K562 (cell line): ENCODE measurements at regions not wholly inside any gene's neighbourhood (a gene's known extent, or its start where the extent isn't known, plus 50 kb on each side); places are given as distances from the start of the nearest gene placed in this dataset.

Experiments
- ATAC-seq: fragments of 200-7000 bp; cut with Tn5 transposase; 3 replicates; pipeline ENCODE4 v1.9.1; 2020; ENCODE audit warnings: moderate library complexity
- BruUV-seq: library from RNA; stranded (reverse); fragments of 400-500 nt; replicated peaks from 2 replicates; lab custom pipeline; 2021; lab: Mats Ljungman, UMichigan
- CTCF ChIA-PET: fragments of 300-600 bp; formaldehyde crosslinking; extraction: SDS; loops from one replicate; lab custom pipeline; 2021; ENCODE audit warnings: low intra/inter-chr PET ratio; lab: Yijun Ruan, JAX
- POLR2A ChIA-PET: fragments of 300-600, 350-650 bp; sonication (Branson Sonifier 250); formaldehyde crosslinking; extraction: SDS; loops from one replicate; lab custom pipeline; 2021; ENCODE audit warnings: antibody characterized with exemption, inconsistent platforms; lab: Yijun Ruan, JAX
- DNase-seq, 4 experiments: peaks; one replicate each; pipeline versions ENCODE4 v3.0.0 to v3.0.0-alpha.2; 2011 to 2018; ENCODE audit warnings: low spot score in 3 of 4, mixed read lengths in 3 of 4; ENCODE audit errors: extremely low read depth in 1 of 4
- FAIRE-seq: peaks from 2 replicates; lab custom pipeline; 2011; peaks lifted over from hg19 to GRCh38; lab: Jason Lieb, UNC
- H2AFZ ChIP-seq: 2 replicates; pipeline ENCODE4 v1.6.0; 2011; ENCODE audit warnings: low read depth, low read length, control low read depth, inconsistent platforms
- H3K27ac ChIP-seq: fragments of 200-600 bp; 3 replicates; pipeline ENCODE4 v1.8.0; 2011; ENCODE audit warnings: low read depth, mild to moderate bottlenecking, control low read depth, inconsistent platforms, low read length, moderate library complexity, mixed read lengths; ENCODE audit errors: extremely low read depth
- H3K27me3 ChIP-seq, 2 experiments: fragments of 300-600 bp in 1 of 2; 2 replicates in 1 of 2; 3 replicates in 1 of 2; pipeline versions ENCODE4 v1.6.0 to v1.8.0; 2011; ENCODE audit warnings: inconsistent platforms in 2 of 2, low read length in 2 of 2, mild to moderate bottlenecking in 1 of 2, mixed read lengths in 1 of 2, moderate library complexity in 1 of 2; ENCODE audit not compliant: control insufficient read depth in 2 of 2, insufficient read depth in 2 of 2
- H3K36me3 ChIP-seq: fragments of 300-600 bp; 3 replicates; pipeline ENCODE4 v1.8.0; 2011; ENCODE audit warnings: mild to moderate bottlenecking, low read length, inconsistent platforms; ENCODE audit not compliant: control insufficient read depth, insufficient read depth
- H3K4me1 ChIP-seq, 2 experiments: fragments of 200-600 bp in 1 of 2; replicated peaks in 1 of 2; 2 replicates in 1 of 2; 3 replicates in 1 of 2; pipeline versions ENCODE4 v1.5.1 to v1.8.0; 2011; ENCODE audit warnings: inconsistent platforms in 2 of 2, low read length in 2 of 2, mild to moderate bottlenecking in 1 of 2, mixed read lengths in 1 of 2, moderate library complexity in 1 of 2; ENCODE audit not compliant: control insufficient read depth in 2 of 2, insufficient read depth in 2 of 2
- H3K4me2 ChIP-seq: 2 replicates; pipeline ENCODE4 v1.6.1; 2011; ENCODE audit warnings: low read length, control low read depth, inconsistent platforms, mixed read lengths; ENCODE audit not compliant: insufficient read depth
- H3K4me3 ChIP-seq: fragments of 200-600 bp; sonication (generic), shearing (Covaris generic); 2 replicates; pipeline ENCODE4 v1.5.1; 2016; ENCODE audit warnings: control low read depth, inconsistent platforms
- H3K79me2 ChIP-seq: fragments of 200-600 bp; 3 replicates; pipeline ENCODE4 v1.8.0; 2011; ENCODE audit warnings: low read length, inconsistent platforms; ENCODE audit not compliant: control insufficient read depth, insufficient read depth
- H3K9ac ChIP-seq, 2 experiments: 2 replicates each; pipeline versions ENCODE4 v1.6.0 to v1.6.1; 2011; ENCODE audit warnings: low read depth in 2 of 2, low read length in 2 of 2, control low read depth in 1 of 2, inconsistent platforms in 1 of 2, mild to moderate bottlenecking in 1 of 2, mixed read lengths in 1 of 2; ENCODE audit not compliant: insufficient read depth in 1 of 2
- H3K9me1 ChIP-seq: one replicate; pipeline ENCODE4 v1.6.0; 2011; ENCODE audit warnings: inconsistent platforms, mild to moderate bottlenecking, low read length, moderate library complexity; ENCODE audit not compliant: control insufficient read depth, insufficient read depth
- H3K9me3 ChIP-seq: replicated peaks from 2 replicates; pipeline ENCODE4 v1.5.1; 2011; ENCODE audit warnings: low read depth, low read length, inconsistent platforms; ENCODE audit not compliant: control insufficient read depth, insufficient read depth
- H4K20me1 ChIP-seq: replicated peaks from 2 replicates; pipeline ENCODE4 v1.6.1; 2011; ENCODE audit warnings: low read length, inconsistent platforms, mixed read lengths; ENCODE audit not compliant: control insufficient read depth, insufficient read depth
- BRCA1 ChIP-seq, 2 experiments: fragments of 450-650 bp in 1 of 2; sonication (generic) in 1 of 2; formaldehyde crosslinking in 1 of 2; IDR thresholded peaks; 2 replicates each; pipeline versions ENCODE4 v1.5.0 to v1.6.1; 2017 to 2020; ENCODE audit warnings: mild to moderate bottlenecking in 1 of 2, missing genetic modification reagents in 1 of 2
- BRF2 ChIP-seq: IDR thresholded peaks from 3 replicates; pipeline ENCODE4 v1.6.1; 2011; ENCODE audit warnings: borderline replicate concordance, mild to moderate bottlenecking; ENCODE audit not compliant: insufficient read length, insufficient read depth
- CREB3L1 ChIP-seq: fragments of 450-650 bp; IDR thresholded peaks from 2 replicates; pipeline ENCODE4 v1.6.1; 2014; ENCODE audit warnings: low read depth, mild to moderate bottlenecking, moderate library complexity, borderline replicate concordance
- DIDO1 ChIP-seq: fragments of 450-650 bp; IDR thresholded peaks from 2 replicates; pipeline ENCODE4 v1.6.1; 2016; ENCODE audit warnings: low read depth, missing biosample characterization, missing genetic modification characterization
- HMG20B ChIP-seq: fragments of 250-450 bp; sonication (Bioruptor Pico); IDR thresholded peaks from 2 replicates; pipeline ENCODE4 v1.5.0; 2021; ENCODE audit warnings: mild to moderate bottlenecking
- HSF4 ChIP-seq: fragments of 250-450 bp; sonication (Bioruptor Pico); IDR thresholded peaks from 2 replicates; pipeline ENCODE4 v2.1.2; 2022; ENCODE audit warnings: mild to moderate bottlenecking, moderate library complexity, borderline replicate concordance
- IRF9 ChIP-seq: fragments of 450-650 bp; IDR thresholded peaks from 2 replicates; pipeline ENCODE4 v1.6.1; 2016; ENCODE audit warnings: missing biosample characterization, missing genetic modification characterization
- KLF10 ChIP-seq: fragments of 250-450 bp; sonication (Bioruptor Pico); IDR thresholded peaks from 2 replicates; pipeline ENCODE4 v1.6.1; 2021; ENCODE audit warnings: matching md5 sums
- MEF2D ChIP-seq: conservative IDR thresholded peaks from 2 replicates; pipeline ENCODE4 v1.6.1; 2016; ENCODE audit warnings: low read depth, missing genetic modification characterization, missing compliant biosample characterization
- NFIX ChIP-seq: fragments of 250-450 bp; sonication (Bioruptor Pico); IDR thresholded peaks from 2 replicates; pipeline ENCODE4 v1.4.0; 2020; ENCODE audit warnings: low read depth, mild to moderate bottlenecking, moderate library complexity
- NONO ChIP-seq, 2 experiments: fragments of 200-400 bp in 1 of 2; fragments of 450-650 bp in 1 of 2; formaldehyde crosslinking in 1 of 2; IDR thresholded peaks; 2 replicates each; pipeline ENCODE4 v1.6.1; 2017; ENCODE audit warnings: low read depth in 2 of 2, mild to moderate bottlenecking in 2 of 2, moderate library complexity in 2 of 2, low read length in 1 of 2
- POLR2A ChIP-seq: fragments of 450-650 bp; conservative IDR thresholded peaks from 2 replicates; pipeline ENCODE4 v1.6.1; 2016
- PYGO2 ChIP-seq: fragments of 450-650 bp; IDR thresholded peaks from 2 replicates; pipeline ENCODE4 v1.6.1; 2016; ENCODE audit warnings: mild to moderate bottlenecking, missing genetic modification characterization, moderate library complexity, missing compliant biosample characterization
- SMARCC2 ChIP-seq: fragments of 450-650 bp; IDR thresholded peaks from 2 replicates; pipeline ENCODE4 v1.6.1; 2017; ENCODE audit warnings: antibody characterized with exemption, moderate library complexity, mild to moderate bottlenecking, low read depth
- TCF15 ChIP-seq: fragments of 250-450 bp; sonication (Bioruptor Pico); IDR thresholded peaks from 2 replicates; pipeline ENCODE4 v1.8.0; 2022; ENCODE audit warnings: moderate library complexity, mild to moderate bottlenecking, inconsistent platforms
- ZNF696 ChIP-seq: fragments of 250-450 bp; sonication (Bioruptor Pico); conservative IDR thresholded peaks from 2 replicates; pipeline ENCODE4 v1.4.0; 2020; ENCODE audit warnings: mild to moderate bottlenecking, moderate library complexity
- ZNF764 ChIP-seq: fragments of 250-450 bp; sonication (Bioruptor Pico); IDR thresholded peaks from 2 replicates; pipeline ENCODE4 v1.4.0; 2020; ENCODE audit warnings: low read depth, mild to moderate bottlenecking, moderate library complexity
- WGBS: fragments of 100-300 bp; shearing (Covaris generic); methylation state at CpG from one replicate; pipeline ENCODE4 v1.1.6; 2016; ENCODE audit warnings: low coverage, mixed read lengths; ENCODE audit not compliant: insufficient coverage; ENCODE audit errors: missing lambda C conversion rate; 5-methylcytosine and 5-hydroxymethylcytosine counted together
- in situ Hi-C: fragments of 300-500 bp; cut with MboI; formaldehyde crosslinking; loops from 4 replicates; pipeline ENCODE4 v1.15.0; 2018; ENCODE audit warnings: inconsistent platforms, mixed read lengths
- intact Hi-C: fragments of 100-400 bp; cut with micrococcal nuclease; formaldehyde crosslinking; loops from 2 replicates; pipeline ENCODE4 v1.14.2; 2022

GRCh38 chr1:172905452-172905851 lies 145.3 kb downstream of the TNFSF18 start (continued):
- TF ChIP-seq TCF15 (no peak), BRF2 (no peak), POLR2A (no peak), HMG20B (CRISPR knock-in tag) (no peak), NONO (IDR thresholded peaks at IDR 0.05; ENCODE audit: low read depth in 2 of 2, low read length in 1 of 2) (no peak), ZNF696 (CRISPR knock-in tag) (no peak), BRCA1 (IDR thresholded peaks at IDR 0.05) (no peak), BRCA1 (CRISPR knock-in tag; IDR thresholded peaks at IDR 0.05) (no peak)

GRCh38 chr1:172906778-172907592 lies 143.8 kb downstream of the TNFSF18 start:
- in situ Hi-C loops (no loop called here), intact Hi-C loops (no loop called here)
- peak; percentile 86 for ATAC-seq
- peak overlapping the region; percentile 65 for H3K27ac ChIP-seq
- WGBS, result 36% methylated on average over 4 of the region's 4 CpGs
- POLR2A ChIA-PET, result interaction anchor here (0.6 kb wide), 2 partner anchors 12 to 175 kb away, joined by 3 read pairs; no protein-coding TSS in a partner anchor
- no peaks in the 10 kb centered on the region for H3K9me1 ChIP-seq
- H3K4me3 ChIP-seq, result no peak overlapping the region
- BruUV-seq, result no TSS peak
- no peaks in the 10 kb centered on the region for H3K27me3 ChIP-seq
- peak; percentile 33 to 74 (median 47) for DNase-seq
- peaks cover 0 to 5% of the 10 kb centered on the region in 2 experiments; a peak in 2 of 5 replicates for H3K4me1 ChIP-seq
- no peaks in the 10 kb centered on the region for H4K20me1 ChIP-seq
- H2AFZ ChIP-seq, result peak overlapping the region; percentile 84
- H3K4me2 ChIP-seq, result no peak overlapping the region
- no peaks in the 10 kb centered on the region for H3K36me3 ChIP-seq
- peak; percentile 75 for FAIRE-seq
- no peak overlapping the region for H3K9ac ChIP-seq
- H3K79me2 ChIP-seq, result no peaks in the 10 kb centered on the region
- H3K9me3 ChIP-seq, result peaks cover 5% of the 10 kb centered on the region
- CTCF ChIA-PET, result no interaction called here
- TF ChIP-seq IRF9 (tag) (peak; percentile 76), PYGO2 (tag) (no peak), NFIX (CRISPR knock-in tag) (no peak), MEF2D (tag) (peak; percentile 74), DIDO1 (tag) (peak; percentile 58; the same call in 1 of the 2 replicates), SMARCC2 (peak; percentile 73; the same call in 1 of the 2 replicates), ZNF764 (CRISPR knock-in tag) (no peak), HSF4 (CRISPR knock-in tag) (no peak), KLF10 (no peak), CREB3L1 (no peak)
